Sigmoid colon (tissue), 6 donors: ENCODE measurements at regions not wholly inside any gene's neighbourhood (a gene's known extent, or its start where the extent isn't known, plus 50 kb on each side); places are given as distances from the start of the nearest gene placed in this dataset.

Experiments
- DNase-seq: peaks from one replicate; pipeline ENCODE4 v3.0.0-alpha.2; 2019
- H3K27ac ChIP-seq, 4 donors: fragments of 200-600 bp; sonication (generic); one replicate each; pipeline ENCODE4 v1.5.1; 2016 to 2019; ENCODE audit warnings: mild to moderate bottlenecking in 1 of 4
- H3K27me3 ChIP-seq, 3 donors: fragments of 200-600 bp; sonication (generic); one replicate each; pipeline ENCODE4 v1.5.1; 2019; ENCODE audit warnings: mild to moderate bottlenecking in 1 of 3
- H3K36me3 ChIP-seq, 4 donors: fragments of 200-600 bp; sonication (generic); one replicate each; pipeline ENCODE4 v1.5.1; 2016 to 2019
- H3K4me1 ChIP-seq, 4 donors: fragments of 200-600 bp; sonication (generic); one replicate each; pipeline ENCODE4 v1.5.1; 2017 to 2019
- H3K4me3 ChIP-seq, 4 donors: fragments of 200-600 bp; sonication (generic); one replicate each; pipeline ENCODE4 v1.5.1; 2017 to 2019; ENCODE audit warnings: mild to moderate bottlenecking in 2 of 4, moderate library complexity in 1 of 4
- H3K9me3 ChIP-seq, 4 donors: fragments of 200-600 bp in 3 of 4; sonication (generic) in 3 of 4; one replicate each; pipeline versions ENCODE4 v1.5.1 to v1.6.1; 2013 to 2019
- CTCF ChIP-seq, 4 experiments: fragments of 450-650 bp in 3 of 4; fragments of 200-600 bp in 1 of 4; IDR thresholded peaks; one replicate each; pipeline ENCODE4 v1.5.1; 2016 to 2019; ENCODE audit warnings: antibody characterized with exemption in 4 of 4, mild to moderate bottlenecking in 3 of 4, moderate library complexity in 2 of 4
- EP300 ChIP-seq, 4 donors: sonication (generic); formaldehyde crosslinking; IDR thresholded peaks; one replicate each; pipeline ENCODE4 v1.6.1; 2017; ENCODE audit warnings: antibody characterized with exemption in 4 of 4
- POLR2A ChIP-seq, 2 donors: fragments of 450-650 bp; IDR thresholded peaks; one replicate each; pipeline ENCODE4 v1.6.1; 2016; ENCODE audit warnings: antibody characterized with exemption in 2 of 2, mild to moderate bottlenecking in 2 of 2, moderate library complexity in 2 of 2
- POLR2AphosphoS5 ChIP-seq, 4 donors: sonication (generic); formaldehyde crosslinking; IDR thresholded peaks; one replicate each; pipeline ENCODE4 v1.6.1; 2017; ENCODE audit warnings: antibody characterized with exemption in 4 of 4
- WGBS, 2 donors: extraction: QIAGEN DNeasy Blood & Tissue Kit; methylation state at CpG; one replicate each; pipeline ENCODE4 v1.1.7; 2013; 5-methylcytosine and 5-hydroxymethylcytosine counted together
- intact Hi-C: fragments of 100-400 bp; cut with DNase I; formaldehyde crosslinking; loops from one replicate; pipeline ENCODE4 v1.15.1; 2023
- donor health status: healthy with polysubstance abuse.
- donor health status: healthy.

DNA sequence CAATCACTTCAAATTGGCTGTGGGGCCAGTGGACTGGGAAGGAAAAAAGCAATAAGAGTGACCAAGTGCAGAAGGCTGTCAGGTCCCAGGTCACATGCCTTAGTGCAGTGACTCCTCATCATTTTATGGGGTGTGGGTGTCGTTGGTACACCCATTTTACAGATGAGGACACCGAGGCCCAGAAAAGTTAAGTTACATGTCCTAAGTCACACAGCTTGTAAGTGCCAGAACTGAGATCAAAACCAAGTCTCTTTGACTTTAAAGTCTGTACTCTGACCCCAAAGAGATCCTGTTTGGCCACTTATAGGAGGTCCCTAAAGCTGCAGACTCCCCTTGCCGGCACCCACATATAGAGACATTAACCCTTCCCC is 63.0 kb upstream of the POLG start:
- 41 to 45% methylated on average over 3 of the region's 3 CpGs for WGBS, 2 donors
- DNase-seq: no peak
- Histone ChIP-seq H3K27ac (no peak overlapping the region), H3K36me3 (no peaks in the 10 kb centered on the region), H3K4me1 (peaks cover 0 to 32% (median 27%) of the 10 kb centered on the region in 4 donors), H3K4me3 (no peak overlapping the region), H3K27me3 (peaks cover 29 to 93% (median 37%) of the 10 kb centered on the region in 3 donors), H3K9me3 (no peaks in the 10 kb centered on the region)
- intact Hi-C loops: no loop called here
- no peak for TF ChIP-seq POLR2A (IDR thresholded peaks at IDR 0.05)
- TF ChIP-seq EP300 (IDR thresholded peaks at IDR 0.05): no peak
- TF ChIP-seq POLR2AphosphoS5 (IDR thresholded peaks at IDR 0.05): no peak
- TF ChIP-seq CTCF (IDR thresholded peaks at IDR 0.05): no peak

DNA sequence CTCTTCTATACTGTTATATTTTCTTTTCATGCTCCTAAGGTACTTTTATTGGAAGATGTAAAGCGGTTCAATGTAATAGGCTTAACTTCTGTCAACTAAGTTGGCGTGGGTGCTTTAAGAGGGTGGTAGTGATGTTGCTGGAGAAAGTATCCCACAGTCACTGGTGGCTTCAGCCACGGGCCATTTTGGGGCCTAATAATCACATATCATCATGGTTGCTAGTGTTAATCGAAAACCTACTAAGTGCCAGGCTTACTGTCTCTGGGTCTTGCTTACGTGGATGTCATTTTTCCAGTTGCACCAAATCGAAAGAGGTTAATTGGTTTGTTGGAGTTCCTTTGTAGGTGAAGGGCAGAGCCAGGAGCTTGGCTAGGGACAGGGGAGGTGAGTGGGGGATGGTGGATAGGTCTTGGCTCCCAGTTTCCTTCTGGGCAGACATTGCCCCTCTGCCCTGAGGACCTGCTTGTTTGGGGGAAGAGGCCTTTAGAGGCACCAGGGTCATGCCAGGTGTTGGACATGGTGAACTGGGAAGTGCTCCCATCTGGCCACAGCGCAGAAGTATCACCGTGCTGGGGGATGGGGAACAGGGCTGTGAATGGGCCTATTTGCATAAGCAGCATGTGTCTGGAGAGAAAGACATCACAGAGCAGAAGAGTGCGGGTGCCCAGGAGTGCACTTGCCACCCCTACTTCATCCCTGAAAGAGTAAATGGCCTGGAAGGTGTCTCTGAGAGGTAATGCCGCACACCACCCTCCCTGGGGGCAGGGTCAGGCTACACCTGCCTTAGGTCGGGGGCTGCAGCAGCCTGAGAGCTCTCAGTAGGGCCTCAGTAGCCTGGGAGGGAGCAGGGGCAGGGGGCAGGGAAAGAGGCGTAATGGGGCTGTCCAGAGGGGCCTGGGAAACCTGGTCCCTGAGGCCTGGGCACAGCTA is 62.4 kb upstream of the POLG start:
- TF ChIP-seq CTCF (IDR thresholded peaks at IDR 0.05): no peak
- no peak for TF ChIP-seq POLR2A (IDR thresholded peaks at IDR 0.05)
- no peak for TF ChIP-seq EP300 (IDR thresholded peaks at IDR 0.05)
- no peak for TF ChIP-seq POLR2AphosphoS5 (IDR thresholded peaks at IDR 0.05)
- H3K9me3 ChIP-seq: no peaks in the 10 kb centered on the region
- no peaks in the 10 kb centered on the region for H3K36me3 ChIP-seq
- intact Hi-C loops: no loop called here
- no peak for DNase-seq
- no peak overlapping the region for H3K27ac ChIP-seq
- peaks cover 0 to 25% (median 22%) of the 10 kb centered on the region in 4 donors for H3K4me1 ChIP-seq
- peaks cover 29 to 91% (median 37%) of the 10 kb centered on the region in 3 donors for H3K27me3 ChIP-seq
- WGBS, 2 donors: 62 to 77% methylated on average over 12 of the region's 12 CpGs
- no peak overlapping the region for H3K4me3 ChIP-seq

GRCh38 chr15:89395996-89396395 is 61.4 kb upstream of the POLG start:
- no peak for TF ChIP-seq CTCF (IDR thresholded peaks at IDR 0.05)
- no peak for TF ChIP-seq POLR2AphosphoS5 (IDR thresholded peaks at IDR 0.05)
- TF ChIP-seq EP300 (IDR thresholded peaks at IDR 0.05): no peak
- TF ChIP-seq POLR2A (IDR thresholded peaks at IDR 0.05): no peak
- Histone ChIP-seq H3K36me3 (no peaks in the 10 kb centered on the region), H3K9me3 (no peaks in the 10 kb centered on the region), H3K27ac (no peak overlapping the region), H3K27me3 (peaks cover 29 to 90% (median 37%) of the 10 kb centered on the region in 3 donors), H3K4me3 (no peak overlapping the region), H3K4me1 (peaks cover 0 to 19% (median 16%) of the 10 kb centered on the region in 4 donors)
- DNase-seq: no peak
- intact Hi-C loops: no loop called here
- WGBS, 2 donors: 57 to 78% methylated on average over 4 of the region's 4 CpGs

- intact Hi-C loops: no loop called here
- 72 to 80% methylated on average over 10 of the region's 10 CpGs for WGBS, 2 donors
- H3K27me3 ChIP-seq: peaks cover 29 to 86% (median 37%) of the 10 kb centered on the region in 3 donors
These were observed 60.8 kb upstream of the POLG start for GRCh38 chr15:89395461-89395871.

More at GRCh38 chr15:89395461-89395871, 60.8 kb upstream of the POLG start:
- Histone ChIP-seq H3K9me3 (no peaks in the 10 kb centered on the region), H3K36me3 (no peaks in the 10 kb centered on the region), H3K4me1 (peaks cover 0 to 16% (median 15%) of the 10 kb centered on the region in 4 donors), H3K27ac (no peak overlapping the region), H3K4me3 (no peak overlapping the region)
- TF ChIP-seq EP300 (IDR thresholded peaks at IDR 0.05) (no peak), CTCF (IDR thresholded peaks at IDR 0.05) (no peak), POLR2A (IDR thresholded peaks at IDR 0.05) (no peak)
- DNase-seq: no peak
